Stomach (tissue), 8 donors: ENCODE measurements at regions not wholly inside any gene's neighbourhood (a gene's known extent, or its start where the extent isn't known, plus 50 kb on each side); places are given as distances from the start of the nearest gene placed in this dataset.

ENCODE experiments used
- DNase-seq, 2 donors: peaks; one replicate each; pipeline versions ENCODE4 v3.0.0 to v3.0.0-alpha.2; 2013 to 2019
- H3K27ac ChIP-seq, 5 donors: fragments of 200-600 bp in 4 of 5; sonication (generic) in 4 of 5; one replicate each; pipeline ENCODE4 v1.5.1; 2013 to 2019; ENCODE audit warnings: mild to moderate bottlenecking in 1 of 5, moderate library complexity in 1 of 5
- H3K27me3 ChIP-seq, 3 donors: fragments of 200-600 bp; sonication (generic); one replicate each; pipeline ENCODE4 v1.5.1; 2017 to 2019; ENCODE audit warnings: mixed run types in 1 of 3
- H3K36me3 ChIP-seq, 4 donors: fragments of 200-600 bp; sonication (generic); 1 replicate in 3 of 4; 2 replicates in 1 of 4; pipeline ENCODE4 v1.5.1; 2016 to 2019
- H3K4me1 ChIP-seq, 4 donors: fragments of 200-600 bp; sonication (generic); one replicate each; pipeline ENCODE4 v1.5.1; 2016 to 2019
- H3K4me3 ChIP-seq, 4 donors: fragments of 200-600 bp; sonication (generic) in 3 of 4; one replicate each; pipeline ENCODE4 v1.5.1; 2016 to 2019; ENCODE audit warnings: mild to moderate bottlenecking in 1 of 4
- H3K9me3 ChIP-seq, 4 donors: fragments of 200-600 bp; sonication (generic); one replicate each; pipeline ENCODE4 v1.5.1; 2016 to 2019
- EP300 ChIP-seq: sonication (generic); formaldehyde crosslinking; IDR thresholded peaks from one replicate; pipeline ENCODE4 v1.6.1; 2017; ENCODE audit warnings: antibody characterized with exemption
- POLR2A ChIP-seq, 4 donors: fragments of 450-650 bp; IDR thresholded peaks; one replicate each; pipeline ENCODE4 v1.6.1; 2016; ENCODE audit warnings: antibody characterized with exemption in 4 of 4, control low read depth in 2 of 4, mild to moderate bottlenecking in 1 of 4, moderate library complexity in 1 of 4
- POLR2AphosphoS5 ChIP-seq, 3 donors: sonication (generic); formaldehyde crosslinking; IDR thresholded peaks; one replicate each; pipeline ENCODE4 v1.6.1; 2016; ENCODE audit warnings: antibody characterized with exemption in 3 of 3
- WGBS, 5 donors: extraction: QIAGEN DNeasy Blood & Tissue Kit in 3 of 5; methylation state at CpG; one replicate each; pipeline versions ENCODE4 v1.1.5 to v1.1.7; 2013 to 2018; 5-methylcytosine and 5-hydroxymethylcytosine counted together
- intact Hi-C: fragments of 100-400 bp; cut with DNase I; formaldehyde crosslinking; loops from one replicate; pipeline ENCODE4 v1.15.1; 2023; ENCODE audit warnings: low total_unique reads
- TF ChIP-seq, protein P1 (sequence below), 7 experiments: fragments of 450-650 bp in 4 of 7; fragments of 200-600 bp in 3 of 7; sonication (generic) in 3 of 7; IDR thresholded peaks; one replicate each; pipeline ENCODE4 v1.5.1; 2016 to 2019; ENCODE audit warnings: antibody characterized with exemption in 7 of 7, control low read depth in 2 of 7, mild to moderate bottlenecking in 1 of 7
- donor health status: healthy with polysubstance abuse.
- donor health status: Bipolar disorder and iron deficiency.
- donor health status: healthy.

DNA sequence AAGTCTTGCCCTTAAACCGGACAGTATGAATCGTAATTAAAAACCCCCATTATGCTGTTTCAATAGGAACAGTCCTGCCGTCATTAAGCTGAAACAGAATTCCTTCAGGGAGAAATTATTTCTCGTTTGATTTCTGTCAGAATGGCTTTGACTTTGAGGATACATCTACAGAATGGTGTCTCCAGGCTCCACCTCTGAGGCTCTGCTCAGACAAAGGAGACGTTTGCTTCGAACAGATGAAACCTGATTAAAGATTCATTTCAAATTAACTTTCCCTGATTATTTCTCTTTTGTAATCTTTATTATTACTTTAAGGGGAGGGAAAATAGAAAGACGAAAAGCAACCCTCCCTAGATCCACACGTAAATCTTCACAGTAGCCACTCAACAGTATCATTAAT is 106.9 kb downstream of the TMEM114 start:
- H3K36me3 ChIP-seq: no peaks in the 10 kb centered on the region
- H3K27me3 ChIP-seq: no peaks in the 10 kb centered on the region
- intact Hi-C loops: no loop called here
- no peak for DNase-seq
- H3K9me3 ChIP-seq: no peaks in the 10 kb centered on the region
- no peak overlapping the region for H3K27ac ChIP-seq
- H3K4me1 ChIP-seq: no peaks in the 10 kb centered on the region
- no peak overlapping the region for H3K4me3 ChIP-seq
- no peak for TF ChIP-seq EP300
- no peak for TF ChIP-seq POLR2AphosphoS5 (IDR thresholded peaks at IDR 0.05)
- TF ChIP-seq, protein P1, sequence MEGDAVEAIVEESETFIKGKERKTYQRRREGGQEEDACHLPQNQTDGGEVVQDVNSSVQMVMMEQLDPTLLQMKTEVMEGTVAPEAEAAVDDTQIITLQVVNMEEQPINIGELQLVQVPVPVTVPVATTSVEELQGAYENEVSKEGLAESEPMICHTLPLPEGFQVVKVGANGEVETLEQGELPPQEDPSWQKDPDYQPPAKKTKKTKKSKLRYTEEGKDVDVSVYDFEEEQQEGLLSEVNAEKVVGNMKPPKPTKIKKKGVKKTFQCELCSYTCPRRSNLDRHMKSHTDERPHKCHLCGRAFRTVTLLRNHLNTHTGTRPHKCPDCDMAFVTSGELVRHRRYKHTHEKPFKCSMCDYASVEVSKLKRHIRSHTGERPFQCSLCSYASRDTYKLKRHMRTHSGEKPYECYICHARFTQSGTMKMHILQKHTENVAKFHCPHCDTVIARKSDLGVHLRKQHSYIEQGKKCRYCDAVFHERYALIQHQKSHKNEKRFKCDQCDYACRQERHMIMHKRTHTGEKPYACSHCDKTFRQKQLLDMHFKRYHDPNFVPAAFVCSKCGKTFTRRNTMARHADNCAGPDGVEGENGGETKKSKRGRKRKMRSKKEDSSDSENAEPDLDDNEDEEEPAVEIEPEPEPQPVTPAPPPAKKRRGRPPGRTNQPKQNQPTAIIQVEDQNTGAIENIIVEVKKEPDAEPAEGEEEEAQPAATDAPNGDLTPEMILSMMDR (IDR thresholded peaks at IDR 0.05): no peak
- no peak for TF ChIP-seq POLR2A (IDR thresholded peaks at IDR 0.05)
- WGBS, 5 donors: 64 to 79% (median 73%) methylated on average over 8 of the region's 8 CpGs

DNA sequence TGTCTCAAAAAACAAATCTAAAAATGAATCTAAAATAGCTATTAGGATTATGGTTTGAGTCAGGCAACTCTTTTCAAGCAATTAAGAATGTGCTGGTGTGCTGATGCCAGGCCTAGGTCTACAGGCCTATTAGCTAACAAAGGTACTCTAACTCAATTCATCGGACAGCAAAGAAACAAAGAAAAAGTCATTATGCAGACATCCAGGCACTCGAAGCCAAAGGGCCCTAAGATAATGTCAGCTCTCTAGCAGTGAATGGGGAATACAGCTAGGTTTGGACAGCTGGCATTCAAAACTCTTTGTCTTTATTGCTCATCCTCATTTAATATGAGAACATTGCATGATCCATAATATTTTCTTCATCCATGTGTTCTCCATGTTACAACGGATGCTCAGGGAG is 108.5 kb downstream of the TMEM114 start:
- Histone ChIP-seq H3K4me1 (no peaks in the 10 kb centered on the region), H3K27me3 (no peaks in the 10 kb centered on the region), H3K36me3 (no peaks in the 10 kb centered on the region), H3K9me3 (no peaks in the 10 kb centered on the region), H3K4me3 (no peak overlapping the region), H3K27ac (no peak overlapping the region)
- TF ChIP-seq, protein P1 (IDR thresholded peaks at IDR 0.05): no peak
- TF ChIP-seq POLR2A (IDR thresholded peaks at IDR 0.05) (no peak), POLR2AphosphoS5 (IDR thresholded peaks at IDR 0.05) (no peak), EP300 (no peak)
- intact Hi-C loops: no loop called here
- WGBS, 5 donors: 72 to 76% (median 73%) methylated on average over 3 of the region's 3 CpGs
- no peak for DNase-seq

DNA sequence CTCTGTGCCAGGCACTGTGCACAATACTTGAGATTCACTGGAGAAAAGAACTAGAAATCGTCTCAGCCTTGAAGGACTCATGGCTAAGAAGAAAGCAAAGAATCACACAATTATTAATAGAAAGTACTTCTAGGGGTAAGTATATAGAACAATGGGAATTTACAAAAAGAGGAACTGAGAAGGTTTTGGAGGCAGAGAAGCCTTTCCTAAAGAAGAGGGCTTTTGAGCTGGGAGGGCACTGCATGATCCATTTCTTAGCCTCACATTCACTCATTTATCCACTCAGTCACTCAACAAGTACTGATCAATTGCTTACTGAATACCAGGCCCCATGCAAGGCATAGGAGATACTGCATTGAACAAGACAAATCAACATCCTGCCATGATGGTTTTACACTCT is 113.5 kb downstream of the TMEM114 start:
- TF ChIP-seq EP300 (no peak), POLR2A (IDR thresholded peaks at IDR 0.05) (no peak), POLR2AphosphoS5 (IDR thresholded peaks at IDR 0.05) (no peak)
- TF ChIP-seq, protein P1 (IDR thresholded peaks at IDR 0.05): no peak
- intact Hi-C loops: no loop called here

DNA sequence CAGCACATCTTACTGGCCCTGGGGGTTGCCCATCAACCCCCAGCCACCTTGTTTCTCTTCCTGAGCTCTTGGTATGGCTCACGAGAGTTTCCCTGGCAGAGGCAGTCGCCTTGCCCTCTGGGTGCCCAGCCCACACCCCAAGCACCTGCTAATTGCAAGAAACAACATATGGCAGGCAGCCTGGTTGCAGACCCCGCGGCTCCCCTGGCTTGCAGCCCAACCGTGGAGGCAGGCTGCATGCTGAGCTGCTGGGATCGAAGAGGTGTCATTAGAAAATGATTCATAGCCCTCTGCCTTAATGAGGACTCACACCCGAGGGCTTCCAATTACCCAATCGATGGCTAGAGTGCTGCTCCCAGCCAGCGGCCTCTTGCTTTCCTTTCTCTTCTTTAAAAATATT is 115.7 kb downstream of the TMEM114 start:
- TF ChIP-seq POLR2A (IDR thresholded peaks at IDR 0.05): no peak
- TF ChIP-seq, protein P1 (IDR thresholded peaks at IDR 0.05): no peak
- TF ChIP-seq EP300: no peak
- no peak for TF ChIP-seq POLR2AphosphoS5 (IDR thresholded peaks at IDR 0.05)
- no peak overlapping the region for H3K4me3 ChIP-seq
- no peaks in the 10 kb centered on the region for H3K36me3 ChIP-seq
- no peaks in the 10 kb centered on the region for H3K9me3 ChIP-seq
- H3K27me3 ChIP-seq: no peaks in the 10 kb centered on the region
- H3K4me1 ChIP-seq: no peaks in the 10 kb centered on the region
- H3K27ac ChIP-seq: no peak overlapping the region
- DNase-seq: peak in 1 of 2 donors; percentile 44
- intact Hi-C loops: no loop called here
- WGBS, 5 donors: 29 to 53% (median 32%) methylated on average over 4 to 9 of the region's 9 CpGs

More for the DNA sequence above, 113.5 kb downstream of the TMEM114 start:
- 83 to 95% (median 88%) methylated on average over 1 of the region's 1 CpG for WGBS, 5 donors
- no peaks in the 10 kb centered on the region for H3K27me3 ChIP-seq
- H3K4me1 ChIP-seq: no peaks in the 10 kb centered on the region
- no peaks in the 10 kb centered on the region for H3K36me3 ChIP-seq
- no peaks in the 10 kb centered on the region for H3K9me3 ChIP-seq
- H3K4me3 ChIP-seq: no peak overlapping the region
- no peak overlapping the region for H3K27ac ChIP-seq
- no peak for DNase-seq
